ENCODE measurements at regions not wholly inside any gene's neighbourhood (a gene's known extent, or its start where the extent isn't known, plus 50 kb on each side); places are given as distances from the start of the nearest gene placed in this dataset.

DNA sequence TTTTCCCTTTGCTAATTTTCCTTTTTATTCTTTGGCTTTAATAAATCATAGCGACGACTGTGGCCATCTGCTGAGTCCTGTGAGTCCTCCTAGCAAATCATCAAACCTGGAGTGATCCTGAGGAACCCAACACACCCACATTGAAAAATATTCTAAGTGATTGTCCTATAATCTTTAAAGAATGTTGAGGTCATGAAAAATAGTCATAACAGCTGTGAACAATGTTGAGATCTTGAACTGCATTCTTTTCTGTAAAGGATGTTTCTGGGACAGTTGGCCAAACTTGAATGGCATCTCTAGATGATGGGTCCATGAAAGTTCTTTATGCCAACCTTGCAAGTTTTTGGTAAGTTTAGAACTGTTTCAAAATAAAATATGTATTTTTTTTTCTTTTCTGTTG, 53.2 kb upstream of the ADAM23 start:
- no peak for TF ChIP-seq POLR2A (IDR thresholded peaks at IDR 0.05; ENCODE audit: low read depth, low read length)
- TF ChIP-seq, protein P1, sequence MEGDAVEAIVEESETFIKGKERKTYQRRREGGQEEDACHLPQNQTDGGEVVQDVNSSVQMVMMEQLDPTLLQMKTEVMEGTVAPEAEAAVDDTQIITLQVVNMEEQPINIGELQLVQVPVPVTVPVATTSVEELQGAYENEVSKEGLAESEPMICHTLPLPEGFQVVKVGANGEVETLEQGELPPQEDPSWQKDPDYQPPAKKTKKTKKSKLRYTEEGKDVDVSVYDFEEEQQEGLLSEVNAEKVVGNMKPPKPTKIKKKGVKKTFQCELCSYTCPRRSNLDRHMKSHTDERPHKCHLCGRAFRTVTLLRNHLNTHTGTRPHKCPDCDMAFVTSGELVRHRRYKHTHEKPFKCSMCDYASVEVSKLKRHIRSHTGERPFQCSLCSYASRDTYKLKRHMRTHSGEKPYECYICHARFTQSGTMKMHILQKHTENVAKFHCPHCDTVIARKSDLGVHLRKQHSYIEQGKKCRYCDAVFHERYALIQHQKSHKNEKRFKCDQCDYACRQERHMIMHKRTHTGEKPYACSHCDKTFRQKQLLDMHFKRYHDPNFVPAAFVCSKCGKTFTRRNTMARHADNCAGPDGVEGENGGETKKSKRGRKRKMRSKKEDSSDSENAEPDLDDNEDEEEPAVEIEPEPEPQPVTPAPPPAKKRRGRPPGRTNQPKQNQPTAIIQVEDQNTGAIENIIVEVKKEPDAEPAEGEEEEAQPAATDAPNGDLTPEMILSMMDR (IDR thresholded peaks at IDR 0.05; ENCODE audit: extremely low read depth in 1 of 2, insufficient read depth in 1 of 2, low read depth in 1 of 2, low read length in 2 of 2), result no peak
- TF ChIP-seq, protein P2, sequence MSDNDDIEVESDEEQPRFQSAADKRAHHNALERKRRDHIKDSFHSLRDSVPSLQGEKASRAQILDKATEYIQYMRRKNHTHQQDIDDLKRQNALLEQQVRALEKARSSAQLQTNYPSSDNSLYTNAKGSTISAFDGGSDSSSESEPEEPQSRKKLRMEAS (IDR thresholded peaks at IDR 0.05; ENCODE audit: insufficient read depth, insufficient read length), result no peak
- no peak for TF ChIP-seq POLR2AphosphoS5 (IDR thresholded peaks at IDR 0.05; ENCODE audit: insufficient read depth, low read depth, low read length)
- no peak for TF ChIP-seq GATA2 (IDR thresholded peaks at IDR 0.05; ENCODE audit: insufficient read depth, insufficient read length, low read depth, low read length)
- no peak for TF ChIP-seq MYC (IDR thresholded peaks at IDR 0.05; ENCODE audit: low read depth, low read length)

All from endothelial cell of umbilical vein (primary cell).